H1 (cell line): ENCODE measurements at regions not wholly inside any gene's neighbourhood (a gene's known extent, or its start where the extent isn't known, plus 50 kb on each side); places are given as distances from the start of the nearest gene placed in this dataset.

Experiments
- CTCF ChIA-PET: fragments of 300-600 bp; sonication (Branson Sonifier 250); formaldehyde crosslinking; loops from one replicate; lab custom pipeline; 2021; ENCODE audit not compliant: partially characterized antibody; lab: Charles Lee
- POLR2A ChIA-PET: fragments of 300-600 bp; sonication (Branson Sonifier 250); formaldehyde crosslinking; loops from one replicate; lab custom pipeline; 2021; ENCODE audit warnings: inconsistent platforms; ENCODE audit not compliant: partially characterized antibody; lab: Charles Lee
- DNase-seq, 2 experiments: peaks; one replicate each; pipeline versions ENCODE4 v3.0.0 to v3.0.0-alpha.2; 2010 to 2022; ENCODE audit warnings: low spot score in 2 of 2, low read depth in 1 of 2, mixed read lengths in 1 of 2
- FAIRE-seq: peaks from 2 replicates; lab custom pipeline; 2011; peaks lifted over from hg19 to GRCh38; lab: Jason Lieb, UNC
- H2AFZ ChIP-seq: 2 replicates; pipeline ENCODE4 v1.8.1; 2012; ENCODE audit warnings: low read length, inconsistent platforms
- H2AK5ac ChIP-seq: 2 replicates; pipeline ENCODE4 v1.6.1; 2013; ENCODE audit warnings: low read depth, low read length
- H2BK120ac ChIP-seq: replicated peaks from 2 replicates; pipeline ENCODE3; 2013; ENCODE audit warnings: low read depth, low read length, inconsistent platforms
- H2BK12ac ChIP-seq: 2 replicates; pipeline ENCODE4 v1.6.1; 2013; ENCODE audit warnings: low read depth, low read length
- H2BK15ac ChIP-seq: 2 replicates; pipeline ENCODE4 v1.6.1; 2013; ENCODE audit warnings: low read length
- H2BK20ac ChIP-seq: 2 replicates; pipeline ENCODE4 v1.6.1; 2013; ENCODE audit warnings: low read length
- H2BK5ac ChIP-seq: 2 replicates; pipeline ENCODE4 v1.6.1; 2013; ENCODE audit warnings: low read depth, low read length
- H3K14ac ChIP-seq: 2 replicates; pipeline ENCODE4 v1.6.1; 2013; ENCODE audit warnings: inconsistent platforms; ENCODE audit not compliant: insufficient read length
- H3K18ac ChIP-seq: 2 replicates; pipeline ENCODE4 v1.6.1; 2013; ENCODE audit warnings: low read length; ENCODE audit errors: extremely low read depth
- H3K23ac ChIP-seq: 2 replicates; pipeline ENCODE4 v1.6.1; 2013; ENCODE audit warnings: inconsistent platforms; ENCODE audit not compliant: insufficient read length
- H3K23me2 ChIP-seq: 2 replicates; pipeline ENCODE4 v1.6.1; 2013; ENCODE audit warnings: low read depth, low read length
- H3K27ac ChIP-seq: 2 replicates; pipeline ENCODE4 v1.6.1; 2011; ENCODE audit warnings: low read depth, low read length, inconsistent platforms
- H3K27me3 ChIP-seq, 4 experiments: replicated peaks in 1 of 4; 1 replicate in 1 of 4; 2 replicates in 3 of 4; pipeline versions ENCODE4 v1.6.1 to v1.8.1; 2011 to 2013; ENCODE audit warnings: low read length in 3 of 4, mild to moderate bottlenecking in 3 of 4, inconsistent platforms in 2 of 4, mixed read lengths in 2 of 4, moderate library complexity in 1 of 4; ENCODE audit not compliant: control insufficient read depth in 3 of 4, insufficient read depth in 3 of 4; ENCODE audit errors: extremely low read depth in 1 of 4
- H3K36me3 ChIP-seq, 4 experiments: 2 replicates each; pipeline versions ENCODE4 v1.6.1 to v1.8.1; 2011 to 2013; ENCODE audit warnings: mild to moderate bottlenecking in 4 of 4, low read length in 3 of 4, moderate library complexity in 2 of 4, control low read depth in 1 of 4, inconsistent platforms in 1 of 4; ENCODE audit not compliant: insufficient read depth in 4 of 4, control insufficient read depth in 2 of 4
- H3K4ac ChIP-seq: replicated peaks from 2 replicates; pipeline ENCODE3; 2013; ENCODE audit warnings: low read length, low read depth, mixed read lengths, inconsistent platforms; ENCODE audit not compliant: insufficient read length
- H3K4me1 ChIP-seq, 4 experiments: replicated peaks in 1 of 4; 1 replicate in 1 of 4; 2 replicates in 3 of 4; pipeline versions ENCODE4 v1.6.1 to v1.8.1; 2011 to 2013; ENCODE audit warnings: low read length in 3 of 4, inconsistent platforms in 2 of 4, mixed read lengths in 1 of 4; ENCODE audit not compliant: insufficient read depth in 4 of 4, control insufficient read depth in 3 of 4
- H3K4me2 ChIP-seq, 2 experiments: 2 replicates each; pipeline versions ENCODE4 v1.6.1 to v1.8.1; 2011 to 2013; ENCODE audit warnings: low read depth in 2 of 2, low read length in 2 of 2, control low read depth in 1 of 2, inconsistent platforms in 1 of 2, mild to moderate bottlenecking in 1 of 2; ENCODE audit not compliant: insufficient read depth in 1 of 2
- H3K4me3 ChIP-seq, 4 experiments: fragments of 200-600, 300-600 bp in 1 of 4; sonication (generic), shearing (Covaris generic), sonication (Bioruptor Twin) in 1 of 4; 2 replicates each; pipeline versions ENCODE4 v1.5.1 to v1.8.1; 2011 to 2016; ENCODE audit warnings: low read length in 4 of 4, low read depth in 3 of 4, control low read depth in 2 of 4, inconsistent platforms in 2 of 4, mild to moderate bottlenecking in 2 of 4, mixed read lengths in 1 of 4, moderate library complexity in 1 of 4; ENCODE audit not compliant: insufficient read depth in 2 of 4; ENCODE audit errors: extremely low read depth in 1 of 4
- H3K56ac ChIP-seq: replicated peaks from 2 replicates; pipeline ENCODE3; 2013; ENCODE audit warnings: low read depth, mild to moderate bottlenecking, mixed read lengths, low read length, inconsistent platforms; ENCODE audit not compliant: insufficient read length
- H3K79me1 ChIP-seq: 2 replicates; pipeline ENCODE4 v1.6.1; 2013; ENCODE audit warnings: low read depth, low read length, control low read depth
- H3K79me2 ChIP-seq, 2 experiments: 2 replicates each; pipeline versions ENCODE4 v1.6.1 to v1.8.1; 2012 to 2013; ENCODE audit warnings: low read length in 2 of 2, mild to moderate bottlenecking in 2 of 2, inconsistent platforms in 1 of 2; ENCODE audit not compliant: insufficient read depth in 2 of 2, control insufficient read depth in 1 of 2
- H3K9ac ChIP-seq, 4 experiments: replicated peaks in 1 of 4; 1 replicate in 1 of 4; 2 replicates in 3 of 4; pipeline versions ENCODE4 v1.6.1 to v1.8.1; 2011 to 2013; ENCODE audit warnings: low read depth in 3 of 4, low read length in 3 of 4, control low read depth in 2 of 4, mild to moderate bottlenecking in 2 of 4, moderate library complexity in 2 of 4, inconsistent platforms in 1 of 4; ENCODE audit errors: extremely low read depth in 1 of 4
- H3K9me3 ChIP-seq, 2 experiments: 2 replicates each; pipeline versions ENCODE4 v1.6.1 to v1.8.1; 2012 to 2013; ENCODE audit warnings: mild to moderate bottlenecking in 2 of 2, moderate library complexity in 2 of 2, control low read depth in 1 of 2, inconsistent platforms in 1 of 2, low read depth in 1 of 2, low read length in 1 of 2, mixed read lengths in 1 of 2; ENCODE audit not compliant: insufficient read depth in 2 of 2
- H4K20me1 ChIP-seq, 2 experiments: replicated peaks in 1 of 2; 2 replicates each; pipeline versions ENCODE3 to v1.8.1; 2011 to 2013; ENCODE audit warnings: inconsistent platforms in 2 of 2, low read length in 2 of 2, mild to moderate bottlenecking in 1 of 2; ENCODE audit not compliant: insufficient read depth in 2 of 2, control insufficient read depth in 1 of 2
- H4K5ac ChIP-seq: 2 replicates; pipeline ENCODE4 v1.6.1; 2013; ENCODE audit warnings: low read length, low read depth, mixed read lengths, inconsistent platforms; ENCODE audit not compliant: insufficient read length
- H4K8ac ChIP-seq: 2 replicates; pipeline ENCODE4 v1.8.0; 2013; ENCODE audit warnings: mild to moderate bottlenecking, moderate library complexity, low read length, inconsistent platforms; ENCODE audit not compliant: insufficient read depth; ENCODE audit errors: extremely low read depth
- H4K91ac ChIP-seq: replicated peaks from 2 replicates; pipeline ENCODE3; 2013; ENCODE audit warnings: low read length, mixed read lengths, inconsistent platforms; ENCODE audit not compliant: insufficient read length
- SIRT6 ChIP-seq: IDR thresholded peaks from one replicate; pipeline ENCODE4 v1.7.1; 2012; ENCODE audit warnings: low read length, inconsistent platforms
- WGBS, 2 experiments: shearing (Covaris generic) in 1 of 2; methylation state at CpG; one replicate each; pipeline versions ENCODE4 v1.1.6 to v1.1.7; 2013 to 2015; ENCODE audit warnings: low lambda C conversion rate in 2 of 2, mixed read lengths in 2 of 2, inconsistent platforms in 1 of 2, low coverage in 1 of 2, missing lambda C conversion rate in 1 of 2; ENCODE audit not compliant: insufficient replicate concordance in 2 of 2, insufficient coverage in 1 of 2, insufficient read length in 1 of 2; ENCODE audit errors: extremely low coverage in 1 of 2, missing lambda C conversion rate in 1 of 2; 5-methylcytosine and 5-hydroxymethylcytosine counted together

DNA sequence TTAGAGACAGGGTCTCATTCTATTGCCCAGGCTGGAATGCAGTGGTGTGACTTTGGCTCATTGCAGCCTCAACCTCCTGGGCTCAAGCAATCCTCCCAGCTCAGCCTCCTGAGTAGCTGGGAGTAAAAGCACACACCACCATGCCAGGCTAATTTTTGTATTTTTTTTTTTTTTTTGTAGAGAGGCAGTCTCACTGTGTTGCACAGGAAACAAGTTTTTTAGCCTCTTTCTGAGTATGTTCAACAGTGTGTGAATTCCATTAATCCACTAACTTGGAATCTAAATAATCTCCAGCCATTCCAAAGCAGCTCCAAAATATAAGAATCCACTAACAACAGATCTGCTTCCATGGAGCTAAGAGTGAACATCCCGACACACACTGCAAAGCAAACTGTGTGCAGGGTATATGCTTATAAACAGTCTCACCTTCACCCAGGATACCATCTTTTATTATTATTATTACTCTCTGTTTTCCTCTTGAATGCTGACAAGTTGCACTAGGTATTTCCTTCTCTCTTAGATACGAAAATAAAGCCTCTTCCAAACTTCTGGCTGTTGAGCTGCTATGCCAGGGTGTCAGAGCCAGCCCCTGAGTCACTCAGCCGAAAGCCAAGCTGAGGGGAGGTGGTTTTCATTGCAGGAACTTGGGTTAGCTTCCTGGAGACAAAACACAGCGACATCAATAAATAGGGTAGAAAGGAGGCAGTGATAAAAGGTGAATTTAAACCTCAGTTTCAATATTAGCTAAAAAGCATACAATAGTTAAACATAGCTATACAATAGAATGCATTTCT, 264.9 kb downstream of the HIVEP2 start:
- H3K9ac ChIP-seq = no peak overlapping the region
- no peak overlapping the region for H3K4me3 ChIP-seq
- no peak overlapping the region for H4K91ac ChIP-seq
- H3K9me3 ChIP-seq = no peaks in the 10 kb centered on the region
- H2BK5ac ChIP-seq = no peak overlapping the region
- H3K4ac ChIP-seq = no peak overlapping the region
- H3K23ac ChIP-seq = no peak overlapping the region
- H2BK12ac ChIP-seq = no peak overlapping the region
- H3K4me2 ChIP-seq = no peak overlapping the region
- ChIA-PET CTCF (interaction anchor here (0.6 to 2.3 kb wide), 7 partner anchors 12 to 923 kb away, joined by 3 to 6 read pairs (median 3); no protein-coding TSS in a partner anchor), POLR2A (no interaction called here)
- H2BK15ac ChIP-seq = no peak overlapping the region
- H3K18ac ChIP-seq = no peak overlapping the region
- no peaks in the 10 kb centered on the region for H4K20me1 ChIP-seq
- H2BK20ac ChIP-seq = no peak overlapping the region
- no peak overlapping the region for H3K14ac ChIP-seq
- no peak for FAIRE-seq
- H3K27ac ChIP-seq = no peak overlapping the region
- H3K36me3 ChIP-seq = no peaks in the 10 kb centered on the region
- no peaks in the 10 kb centered on the region for H3K27me3 ChIP-seq
- WGBS, 2 experiments = 79% methylated on average over 4 of the region's 4 CpGs; no CpG with 5 or more reads in 1 of the 2 experiments
- no peak overlapping the region for H3K56ac ChIP-seq
- no peaks in the 10 kb centered on the region for H3K79me1 ChIP-seq
- H2BK120ac ChIP-seq = no peak overlapping the region
- no peak for DNase-seq
- no peak overlapping the region for H2AFZ ChIP-seq
- H3K79me2 ChIP-seq = no peaks in the 10 kb centered on the region
- no peak for TF ChIP-seq SIRT6
- no peaks in the 10 kb centered on the region for H3K23me2 ChIP-seq
- H4K8ac ChIP-seq = no peak overlapping the region; the same call in 1 of the 2 replicates
- H2AK5ac ChIP-seq = no peak overlapping the region
- H3K4me1 ChIP-seq = no peaks in the 10 kb centered on the region; a peak in 1 of 7 replicates
- no peak overlapping the region for H4K5ac ChIP-seq
